22Rv1 (cell line): ENCODE measurements at regions not wholly inside any gene's neighbourhood (a gene's known extent, or its start where the extent isn't known, plus 50 kb on each side); places are given as distances from the start of the nearest gene placed in this dataset.

Source experiments
- ZFX ChIP-seq: fragments of 450-650 bp; IDR thresholded peaks from 2 replicates; pipeline ENCODE4 v1.6.1; 2017; ENCODE audit warnings: antibody characterized with exemption, borderline replicate concordance
- TF ChIP-seq, protein P1 (sequence below): fragments of 450-650 bp; IDR thresholded peaks from 2 replicates; pipeline ENCODE4 v1.5.1; 2017; ENCODE audit warnings: mild to moderate bottlenecking

DNA sequence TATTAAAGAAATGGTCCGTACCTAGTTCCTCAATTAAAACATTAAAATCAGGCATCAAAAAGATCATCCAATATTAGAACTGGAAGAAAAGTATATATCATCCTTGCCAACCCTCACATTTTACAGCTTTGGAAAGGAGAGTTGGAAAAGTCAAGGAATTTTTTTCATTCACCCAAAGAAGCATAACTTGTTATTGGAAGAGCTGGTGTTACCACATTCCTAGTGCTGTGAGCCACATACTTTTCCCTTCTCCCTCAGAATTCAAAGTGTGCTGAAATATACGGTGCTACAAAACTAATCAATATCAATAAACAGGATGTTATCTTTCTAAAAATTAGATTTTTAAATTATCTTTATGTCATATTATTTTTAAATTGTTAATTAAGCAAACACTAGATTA is 202.1 kb upstream of the FAT3 start:
- TF ChIP-seq, protein P1, sequence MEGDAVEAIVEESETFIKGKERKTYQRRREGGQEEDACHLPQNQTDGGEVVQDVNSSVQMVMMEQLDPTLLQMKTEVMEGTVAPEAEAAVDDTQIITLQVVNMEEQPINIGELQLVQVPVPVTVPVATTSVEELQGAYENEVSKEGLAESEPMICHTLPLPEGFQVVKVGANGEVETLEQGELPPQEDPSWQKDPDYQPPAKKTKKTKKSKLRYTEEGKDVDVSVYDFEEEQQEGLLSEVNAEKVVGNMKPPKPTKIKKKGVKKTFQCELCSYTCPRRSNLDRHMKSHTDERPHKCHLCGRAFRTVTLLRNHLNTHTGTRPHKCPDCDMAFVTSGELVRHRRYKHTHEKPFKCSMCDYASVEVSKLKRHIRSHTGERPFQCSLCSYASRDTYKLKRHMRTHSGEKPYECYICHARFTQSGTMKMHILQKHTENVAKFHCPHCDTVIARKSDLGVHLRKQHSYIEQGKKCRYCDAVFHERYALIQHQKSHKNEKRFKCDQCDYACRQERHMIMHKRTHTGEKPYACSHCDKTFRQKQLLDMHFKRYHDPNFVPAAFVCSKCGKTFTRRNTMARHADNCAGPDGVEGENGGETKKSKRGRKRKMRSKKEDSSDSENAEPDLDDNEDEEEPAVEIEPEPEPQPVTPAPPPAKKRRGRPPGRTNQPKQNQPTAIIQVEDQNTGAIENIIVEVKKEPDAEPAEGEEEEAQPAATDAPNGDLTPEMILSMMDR, result no peak
- TF ChIP-seq ZFX, result no peak
